BJ (cell line): ENCODE measurements at regions not wholly inside any gene's neighbourhood (a gene's known extent, or its start where the extent isn't known, plus 50 kb on each side); places are given as distances from the start of the nearest gene placed in this dataset.

Experiments used
- CTCF ChIA-PET: fragments of 350-600 bp; formaldehyde crosslinking; extraction: SDS; loops from one replicate; lab custom pipeline; 2021; ENCODE audit warnings: antibody characterized with exemption, inconsistent platforms; lab: Yijun Ruan, JAX
- POLR2A ChIA-PET: fragments of 300-600 bp; sonication (Branson Sonifier 250); formaldehyde crosslinking; extraction: SDS; loops from one replicate; lab custom pipeline; 2021; ENCODE audit warnings: antibody characterized with exemption; lab: Charles Lee
- DNase-seq: peaks from one replicate; pipeline ENCODE4 v3.0.0-alpha.2; 2011; ENCODE audit warnings: low read depth
- H3K27me3 ChIP-seq: 2 replicates; pipeline ENCODE4 v1.6.0; 2011; ENCODE audit warnings: low read length; ENCODE audit not compliant: control insufficient read depth, insufficient read depth
- H3K36me3 ChIP-seq: 2 replicates; pipeline ENCODE4 v1.5.1; 2011; ENCODE audit warnings: low read length; ENCODE audit not compliant: control insufficient read depth, insufficient read depth
- H3K4me3 ChIP-seq: 2 replicates; pipeline ENCODE4 v1.5.1; 2011; ENCODE audit warnings: low read depth, mild to moderate bottlenecking, control low read depth, low read length
- TF ChIP-seq, protein P1 (sequence below): IDR thresholded peaks from 2 replicates; pipeline ENCODE4 v1.5.1; 2011; ENCODE audit warnings: low read depth, mild to moderate bottlenecking, control low read depth, inconsistent platforms, low read length, moderate library complexity; ENCODE audit not compliant: insufficient read depth

DNA sequence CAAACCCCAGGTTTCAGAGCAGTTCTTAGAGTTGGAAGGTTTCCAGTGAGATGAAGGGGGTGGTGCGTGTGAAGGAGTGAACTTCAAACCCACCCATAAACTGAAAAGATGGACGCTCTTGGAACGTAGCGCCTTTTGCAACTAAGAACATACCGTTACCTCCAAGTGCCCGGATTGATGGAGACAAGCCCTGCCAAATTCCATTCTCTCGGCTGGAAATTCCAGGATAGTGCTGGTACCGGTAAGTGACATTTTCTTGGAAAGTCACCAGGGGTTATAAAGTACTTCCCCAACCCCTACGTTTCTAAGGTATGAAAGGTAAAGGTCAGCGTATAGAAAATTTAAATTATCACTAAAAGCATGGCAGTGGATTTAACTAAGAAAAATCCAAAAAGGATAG is 91.6 kb upstream of the CLDN14 start:
- Histone ChIP-seq H3K27me3 (peaks cover 12% of the 10 kb centered on the region), H3K36me3 (no peaks in the 10 kb centered on the region), H3K4me3 (no peak overlapping the region)
- ChIA-PET POLR2A (no interaction called here), CTCF (no interaction called here)
- DNase-seq, result no peak
- TF ChIP-seq, protein P1, sequence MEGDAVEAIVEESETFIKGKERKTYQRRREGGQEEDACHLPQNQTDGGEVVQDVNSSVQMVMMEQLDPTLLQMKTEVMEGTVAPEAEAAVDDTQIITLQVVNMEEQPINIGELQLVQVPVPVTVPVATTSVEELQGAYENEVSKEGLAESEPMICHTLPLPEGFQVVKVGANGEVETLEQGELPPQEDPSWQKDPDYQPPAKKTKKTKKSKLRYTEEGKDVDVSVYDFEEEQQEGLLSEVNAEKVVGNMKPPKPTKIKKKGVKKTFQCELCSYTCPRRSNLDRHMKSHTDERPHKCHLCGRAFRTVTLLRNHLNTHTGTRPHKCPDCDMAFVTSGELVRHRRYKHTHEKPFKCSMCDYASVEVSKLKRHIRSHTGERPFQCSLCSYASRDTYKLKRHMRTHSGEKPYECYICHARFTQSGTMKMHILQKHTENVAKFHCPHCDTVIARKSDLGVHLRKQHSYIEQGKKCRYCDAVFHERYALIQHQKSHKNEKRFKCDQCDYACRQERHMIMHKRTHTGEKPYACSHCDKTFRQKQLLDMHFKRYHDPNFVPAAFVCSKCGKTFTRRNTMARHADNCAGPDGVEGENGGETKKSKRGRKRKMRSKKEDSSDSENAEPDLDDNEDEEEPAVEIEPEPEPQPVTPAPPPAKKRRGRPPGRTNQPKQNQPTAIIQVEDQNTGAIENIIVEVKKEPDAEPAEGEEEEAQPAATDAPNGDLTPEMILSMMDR, result no peak

DNA sequence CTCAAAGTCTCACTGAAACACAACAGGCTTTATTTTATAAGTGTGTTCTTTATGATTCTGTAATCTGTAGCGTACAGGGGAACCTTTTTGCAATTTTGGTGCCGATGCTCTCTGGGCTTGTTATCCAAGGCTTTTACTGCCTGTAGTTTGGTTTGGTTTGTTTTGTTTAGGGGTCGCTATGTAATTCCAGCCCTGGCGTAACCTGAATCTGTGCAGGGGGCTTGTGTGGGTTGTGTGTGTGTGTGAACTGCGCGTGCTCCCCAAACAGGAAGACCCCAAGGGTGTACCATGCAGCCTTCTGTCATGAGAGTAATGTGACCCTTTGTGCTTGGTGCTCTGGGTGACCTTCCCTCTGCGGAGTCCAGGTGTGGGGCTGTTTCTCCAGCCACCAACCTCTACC is 92.1 kb upstream of the CLDN14 start:
- TF ChIP-seq, protein P1, result no peak
- ChIA-PET POLR2A (no interaction called here), CTCF (no interaction called here)
- H3K36me3 ChIP-seq, result no peaks in the 10 kb centered on the region
- no peak overlapping the region for H3K4me3 ChIP-seq
- DNase-seq, result no peak
- H3K27me3 ChIP-seq, result peaks cover 7% of the 10 kb centered on the region

DNA sequence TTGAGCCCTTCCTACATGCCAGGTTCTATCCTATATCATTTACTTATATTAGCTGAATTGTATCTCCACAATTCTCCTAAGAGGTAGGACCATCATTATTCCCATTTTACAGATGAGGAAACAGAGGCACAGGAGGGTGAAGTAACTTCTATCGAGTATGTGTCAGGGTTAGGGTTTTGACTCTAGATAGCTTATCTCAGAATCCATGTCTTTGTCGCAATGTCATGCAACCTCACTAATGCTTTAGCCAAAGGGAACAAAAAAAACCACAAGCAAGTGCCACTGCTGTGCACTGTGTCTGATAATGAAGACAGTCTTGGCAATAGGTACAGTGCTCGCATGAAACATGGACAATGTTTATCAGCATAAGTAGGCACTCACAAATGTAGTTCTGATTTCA is 95.4 kb upstream of the CLDN14 start:
- TF ChIP-seq, protein P1, result no peak
- no peak for DNase-seq
- Histone ChIP-seq H3K36me3 (no peaks in the 10 kb centered on the region), H3K27me3 (peaks cover 4% of the 10 kb centered on the region), H3K4me3 (no peak overlapping the region)
- POLR2A ChIA-PET, result no interaction called here
- CTCF ChIA-PET, result interaction anchor here (0.6 kb wide), 1 partner anchor 153 kb away, joined by 3 read pairs; no protein-coding TSS in a partner anchor

- DNase-seq, result no peak
- Histone ChIP-seq H3K4me3 (no peak overlapping the region), H3K36me3 (no peaks in the 10 kb centered on the region), H3K27me3 (peaks cover 5% of the 10 kb centered on the region)
- ChIA-PET CTCF (no interaction called here), POLR2A (no interaction called here)
- TF ChIP-seq, protein P1, result no peak
Measured at GRCh38 chr21:36576441-36576840, 96.5 kb upstream of the CLDN14 start.

DNA sequence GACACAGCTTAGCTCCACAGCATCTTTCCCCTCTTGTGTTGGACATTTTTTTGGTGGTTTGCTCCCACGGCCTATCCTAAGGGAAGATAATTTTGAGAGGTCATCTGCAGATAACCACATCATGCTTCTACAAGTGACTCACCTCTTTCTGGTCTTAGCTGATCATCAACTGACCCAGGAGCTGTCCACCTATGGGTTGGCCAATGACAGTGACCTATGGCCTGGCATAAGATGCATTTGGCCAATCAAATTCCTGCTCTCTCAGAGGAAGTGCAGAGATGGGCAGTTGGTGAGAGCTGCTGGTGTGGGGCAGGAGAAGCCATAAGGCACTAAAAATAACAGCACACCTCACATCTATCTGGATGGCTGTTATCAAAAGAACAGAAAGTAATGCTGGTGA is 100.0 kb upstream of the CLDN14 start:
- TF ChIP-seq, protein P1, result no peak
- H3K36me3 ChIP-seq, result no peaks in the 10 kb centered on the region
- H3K4me3 ChIP-seq, result no peak overlapping the region
- no peak for DNase-seq
- ChIA-PET CTCF (interaction anchor here (1.3 kb wide), 1 partner anchor 9 kb away, joined by 4 read pairs; no protein-coding TSS in a partner anchor), POLR2A (no interaction called here)
- H3K27me3 ChIP-seq, result peaks cover 8% of the 10 kb centered on the region
